Thymus (tissue), 11 donors: ENCODE measurements at regions not wholly inside any gene's neighbourhood (a gene's known extent, or its start where the extent isn't known, plus 50 kb on each side); places are given as distances from the start of the nearest gene placed in this dataset.

Source experiments
- DNase-seq, 9 donors: peaks; one replicate each; pipeline ENCODE4 v3.0.0-alpha.2; 2013; ENCODE audit warnings: low spot score in 9 of 9, low read depth in 6 of 9, missing footprints in 1 of 9
- H3K27ac ChIP-seq, 2 donors: one replicate each; pipeline ENCODE4 v1.5.1; 2013; ENCODE audit warnings: control low read depth in 1 of 2, low read depth in 1 of 2, low read length in 1 of 2, mild to moderate bottlenecking in 1 of 2, moderate library complexity in 1 of 2
- H3K27me3 ChIP-seq, 2 donors: one replicate each; pipeline ENCODE4 v1.5.1; 2013; ENCODE audit warnings: low read length in 1 of 2; ENCODE audit not compliant: control insufficient read depth in 2 of 2, insufficient read depth in 1 of 2
- H3K36me3 ChIP-seq, 2 donors: one replicate each; pipeline ENCODE4 v1.5.1; 2013; ENCODE audit warnings: low read length in 1 of 2, mild to moderate bottlenecking in 1 of 2, moderate library complexity in 1 of 2; ENCODE audit not compliant: control insufficient read depth in 2 of 2, insufficient read depth in 2 of 2
- H3K4me1 ChIP-seq, 2 donors: one replicate each; pipeline ENCODE4 v1.5.1; 2013; ENCODE audit warnings: low read length in 2 of 2; ENCODE audit not compliant: control insufficient read depth in 2 of 2, insufficient read depth in 2 of 2
- H3K4me3 ChIP-seq, 2 donors: one replicate each; pipeline ENCODE4 v1.5.1; 2013; ENCODE audit warnings: low read length in 2 of 2, control low read depth in 1 of 2, mild to moderate bottlenecking in 1 of 2
- H3K9me3 ChIP-seq, 2 donors: one replicate each; pipeline ENCODE4 v1.5.1; 2013; ENCODE audit warnings: low read length in 1 of 2, mild to moderate bottlenecking in 1 of 2; ENCODE audit not compliant: control insufficient read depth in 2 of 2, insufficient read depth in 1 of 2
- WGBS: extraction: QIAGEN DNeasy Blood & Tissue Kit; methylation state at CpG from one replicate; pipeline ENCODE4 v1.1.7; 2013; 5-methylcytosine and 5-hydroxymethylcytosine counted together
- donor health status: healthy.

- Histone ChIP-seq H3K4me3 (no peak overlapping the region), H3K36me3 (no peaks in the 10 kb centered on the region), H3K9me3 (no peaks in the 10 kb centered on the region), H3K4me1 (no peaks in the 10 kb centered on the region), H3K27me3 (no peaks in the 10 kb centered on the region), H3K27ac (no peak overlapping the region)
- DNase-seq = no peak
- 80% methylated on average over 4 of the region's 4 CpGs for WGBS
Observed at GRCh38 chrX:36609616-36610585, 398.3 kb upstream of the FAM47C start.

- no peaks in the 10 kb centered on the region for H3K36me3 ChIP-seq
- H3K27ac ChIP-seq = no peak overlapping the region
- 67% methylated on average over 2 of the region's 2 CpGs for WGBS
- DNase-seq = no peak
- no peaks in the 10 kb centered on the region for H3K4me1 ChIP-seq
- no peaks in the 10 kb centered on the region for H3K27me3 ChIP-seq
- no peak overlapping the region for H3K4me3 ChIP-seq
- no peaks in the 10 kb centered on the region for H3K9me3 ChIP-seq
Observed at GRCh38 chrX:36626898-36627297, 381.3 kb upstream of the FAM47C start.

GRCh38 chrX:36640232-36640631 is 367.9 kb upstream of the FAM47C start:
- no peaks in the 10 kb centered on the region for H3K4me1 ChIP-seq
- no peak for DNase-seq
- no peak overlapping the region for H3K27ac ChIP-seq
- no peaks in the 10 kb centered on the region for H3K9me3 ChIP-seq
- no peaks in the 10 kb centered on the region for H3K27me3 ChIP-seq
- 91% methylated on average over 4 of the region's 4 CpGs for WGBS
- H3K36me3 ChIP-seq = no peaks in the 10 kb centered on the region
- H3K4me3 ChIP-seq = no peak overlapping the region

- H3K27ac ChIP-seq = no peak overlapping the region
- no peak for DNase-seq
- no peaks in the 10 kb centered on the region for H3K4me1 ChIP-seq
- no peaks in the 10 kb centered on the region for H3K36me3 ChIP-seq
- no peaks in the 10 kb centered on the region for H3K27me3 ChIP-seq
- no peaks in the 10 kb centered on the region for H3K9me3 ChIP-seq
- whole genome bisulfite sequencing = 84% methylated on average over 3 of the region's 3 CpGs
- no peak overlapping the region for H3K4me3 ChIP-seq
Observed at GRCh38 chrX:36642052-36642451, 366.1 kb upstream of the FAM47C start.

- WGBS = 89% methylated on average over 3 of the region's 3 CpGs
- Histone ChIP-seq H3K36me3 (no peaks in the 10 kb centered on the region), H3K9me3 (no peaks in the 10 kb centered on the region), H3K4me3 (no peak overlapping the region), H3K27ac (no peak overlapping the region), H3K4me1 (no peaks in the 10 kb centered on the region), H3K27me3 (no peaks in the 10 kb centered on the region)
- DNase-seq = no peak
Observed at GRCh38 chrX:36650622-36651021, 357.5 kb upstream of the FAM47C start.

GRCh38 chrX:36683507-36683906 is 324.7 kb upstream of the FAM47C start:
- Histone ChIP-seq H3K4me1 (no peaks in the 10 kb centered on the region), H3K36me3 (no peaks in the 10 kb centered on the region), H3K27me3 (no peaks in the 10 kb centered on the region), H3K4me3 (no peak overlapping the region), H3K27ac (no peak overlapping the region), H3K9me3 (no peaks in the 10 kb centered on the region)
- 89% methylated on average over 1 of the region's 1 CpG for WGBS
- no peak for DNase-seq

GRCh38 chrX:36684053-36684452 is 324.1 kb upstream of the FAM47C start:
- no peaks in the 10 kb centered on the region for H3K27me3 ChIP-seq
- H3K4me1 ChIP-seq = no peaks in the 10 kb centered on the region
- DNase-seq = no peak
- no peak overlapping the region for H3K27ac ChIP-seq
- no peaks in the 10 kb centered on the region for H3K36me3 ChIP-seq
- no peak overlapping the region for H3K4me3 ChIP-seq
- H3K9me3 ChIP-seq = no peaks in the 10 kb centered on the region

GRCh38 chrX:36721990-36722389 is 286.2 kb upstream of the FAM47C start:
- Histone ChIP-seq H3K4me1 (no peaks in the 10 kb centered on the region), H3K4me3 (no peak overlapping the region), H3K36me3 (no peaks in the 10 kb centered on the region), H3K27ac (no peak overlapping the region), H3K9me3 (no peaks in the 10 kb centered on the region), H3K27me3 (no peaks in the 10 kb centered on the region)
- DNase-seq = no peak
- WGBS = 81% methylated on average over 3 of the region's 3 CpGs

GRCh38 chrX:36753602-36754001 is 254.6 kb upstream of the FAM47C start:
- DNase-seq = no peak
- Histone ChIP-seq H3K9me3 (no peaks in the 10 kb centered on the region), H3K36me3 (no peaks in the 10 kb centered on the region), H3K27me3 (no peaks in the 10 kb centered on the region), H3K4me3 (no peak overlapping the region), H3K27ac (no peak overlapping the region), H3K4me1 (no peaks in the 10 kb centered on the region)
- WGBS = 91% methylated on average over 2 of the region's 2 CpGs
